ENCODE measurements at regions not wholly inside any gene's neighbourhood (a gene's known extent, or its start where the extent isn't known, plus 50 kb on each side); places are given as distances from the start of the nearest gene placed in this dataset.

- Mint-ChIP-seq H3K36me3 (ENCODE audit: low read depth) (no peaks in the 10 kb centered on the region), H3K9me3 (peaks cover 9% of the 10 kb centered on the region), H3K4me3 (no peak overlapping the region), H3K27me3 (no peaks in the 10 kb centered on the region), H3K27ac (no peak overlapping the region), H3K4me1 (peaks cover 12% of the 10 kb centered on the region)
- peak; percentile 46 for ATAC-seq (replicated peaks)
These were observed 67.4 kb upstream of the HPCAL1 start for GRCh38 chr2:10235099-10235908.

- Mint-ChIP-seq H3K36me3 (ENCODE audit: low read depth) (no peaks in the 10 kb centered on the region), H3K4me3 (no peak overlapping the region), H3K27ac (no peak overlapping the region), H3K4me1 (peaks cover 12% of the 10 kb centered on the region), H3K27me3 (no peaks in the 10 kb centered on the region), H3K9me3 (peaks cover 9% of the 10 kb centered on the region)
- no peak for ATAC-seq (replicated peaks)
These were observed 66.7 kb upstream of the HPCAL1 start for GRCh38 chr2:10235909-10236550.

- H3K4me3 Mint-ChIP-seq, result no peak overlapping the region
- peaks cover 9% of the 10 kb centered on the region for H3K9me3 Mint-ChIP-seq
- no peaks in the 10 kb centered on the region for H3K27me3 Mint-ChIP-seq
- H3K36me3 Mint-ChIP-seq (ENCODE audit: low read depth), result no peaks in the 10 kb centered on the region
- no peak for ATAC-seq (replicated peaks)
- peaks cover 12% of the 10 kb centered on the region for H3K4me1 Mint-ChIP-seq
- no peak overlapping the region for H3K27ac Mint-ChIP-seq
These were observed 65.9 kb upstream of the HPCAL1 start for GRCh38 chr2:10236571-10237391.

- Mint-ChIP-seq H3K4me3 (no peak overlapping the region), H3K9me3 (peaks cover 9% of the 10 kb centered on the region), H3K4me1 (peaks cover 12% of the 10 kb centered on the region), H3K27me3 (no peaks in the 10 kb centered on the region), H3K36me3 (ENCODE audit: low read depth) (no peaks in the 10 kb centered on the region), H3K27ac (no peak overlapping the region)
- ATAC-seq (replicated peaks), result no peak
These were observed 65.0 kb upstream of the HPCAL1 start for GRCh38 chr2:10237392-10238321.

- ATAC-seq (replicated peaks), result no peak
- Mint-ChIP-seq H3K4me1 (peaks cover 6% of the 10 kb centered on the region), H3K9me3 (peaks cover 4% of the 10 kb centered on the region), H3K27me3 (no peaks in the 10 kb centered on the region), H3K36me3 (ENCODE audit: low read depth) (no peaks in the 10 kb centered on the region), H3K4me3 (no peak overlapping the region), H3K27ac (no peak overlapping the region)
These were observed 64.3 kb upstream of the HPCAL1 start for GRCh38 chr2:10238396-10238795.

GRCh38 chr2:10238991-10239485, 63.7 kb upstream of the HPCAL1 start:
- no peaks in the 10 kb centered on the region for H3K4me1 Mint-ChIP-seq
- no peak for ATAC-seq (replicated peaks)
- H3K36me3 Mint-ChIP-seq (ENCODE audit: low read depth), result no peaks in the 10 kb centered on the region
- H3K27ac Mint-ChIP-seq, result no peak overlapping the region
- no peaks in the 10 kb centered on the region for H3K27me3 Mint-ChIP-seq
- no peak overlapping the region for H3K4me3 Mint-ChIP-seq
- H3K9me3 Mint-ChIP-seq, result no peaks in the 10 kb centered on the region

- no peaks in the 10 kb centered on the region for H3K36me3 Mint-ChIP-seq (ENCODE audit: low read depth)
- H3K9me3 Mint-ChIP-seq, result no peaks in the 10 kb centered on the region
- H3K27me3 Mint-ChIP-seq, result no peaks in the 10 kb centered on the region
- no peak for ATAC-seq (replicated peaks)
- H3K27ac Mint-ChIP-seq, result no peak overlapping the region
- no peaks in the 10 kb centered on the region for H3K4me1 Mint-ChIP-seq
- H3K4me3 Mint-ChIP-seq, result no peak overlapping the region
These were observed 63.1 kb upstream of the HPCAL1 start for GRCh38 chr2:10239561-10239967.

- no peak overlapping the region for H3K4me3 Mint-ChIP-seq
- H3K27ac Mint-ChIP-seq, result no peak overlapping the region
- no peaks in the 10 kb centered on the region for H3K27me3 Mint-ChIP-seq
- H3K36me3 Mint-ChIP-seq (ENCODE audit: low read depth), result no peaks in the 10 kb centered on the region
- H3K4me1 Mint-ChIP-seq, result no peaks in the 10 kb centered on the region
- ATAC-seq (replicated peaks), result no peak
- H3K9me3 Mint-ChIP-seq, result no peaks in the 10 kb centered on the region
These were observed 62.5 kb upstream of the HPCAL1 start for GRCh38 chr2:10240161-10240681.

- H3K36me3 Mint-ChIP-seq (ENCODE audit: low read depth), result no peaks in the 10 kb centered on the region
- no peaks in the 10 kb centered on the region for H3K27me3 Mint-ChIP-seq
- no peaks in the 10 kb centered on the region for H3K4me1 Mint-ChIP-seq
- no peak overlapping the region for H3K4me3 Mint-ChIP-seq
- no peaks in the 10 kb centered on the region for H3K9me3 Mint-ChIP-seq
- ATAC-seq (replicated peaks), result no peak
- H3K27ac Mint-ChIP-seq, result no peak overlapping the region
These were observed 61.6 kb upstream of the HPCAL1 start for GRCh38 chr2:10240911-10241610.

- no peaks in the 10 kb centered on the region for H3K4me1 Mint-ChIP-seq
- H3K36me3 Mint-ChIP-seq (ENCODE audit: low read depth), result no peaks in the 10 kb centered on the region
- no peaks in the 10 kb centered on the region for H3K9me3 Mint-ChIP-seq
- no peaks in the 10 kb centered on the region for H3K27me3 Mint-ChIP-seq
- no peak overlapping the region for H3K4me3 Mint-ChIP-seq
- ATAC-seq (replicated peaks), result no peak
- H3K27ac Mint-ChIP-seq, result no peak overlapping the region
These were observed 60.9 kb upstream of the HPCAL1 start for GRCh38 chr2:10241641-10242430.

- no peaks in the 10 kb centered on the region for H3K4me1 Mint-ChIP-seq
- H3K27ac Mint-ChIP-seq, result no peak overlapping the region
- no peak for ATAC-seq (replicated peaks)
- H3K9me3 Mint-ChIP-seq, result no peaks in the 10 kb centered on the region
- no peak overlapping the region for H3K4me3 Mint-ChIP-seq
- H3K36me3 Mint-ChIP-seq (ENCODE audit: low read depth), result no peaks in the 10 kb centered on the region
- no peaks in the 10 kb centered on the region for H3K27me3 Mint-ChIP-seq
These were observed 60.3 kb upstream of the HPCAL1 start for GRCh38 chr2:10242451-10242850.

- H3K36me3 Mint-ChIP-seq (ENCODE audit: low read depth), result no peaks in the 10 kb centered on the region
- H3K4me3 Mint-ChIP-seq, result no peak overlapping the region
- H3K27ac Mint-ChIP-seq, result no peak overlapping the region
- no peaks in the 10 kb centered on the region for H3K27me3 Mint-ChIP-seq
- H3K9me3 Mint-ChIP-seq, result no peaks in the 10 kb centered on the region
- no peak for ATAC-seq (replicated peaks)
- no peaks in the 10 kb centered on the region for H3K4me1 Mint-ChIP-seq
These were observed 59.4 kb upstream of the HPCAL1 start for GRCh38 chr2:10242998-10243925.
